GM19467 (cell line): ENCODE measurements at regions not wholly inside any gene's neighbourhood (a gene's known extent, or its start where the extent isn't known, plus 50 kb on each side); places are given as distances from the start of the nearest gene placed in this dataset.

Experiments
- ATAC-seq: cut with Tn5 transposase; IDR thresholded peaks from one replicate; pipeline ENCODE4 v1.9.1; 2021; ENCODE audit warnings: mild to moderate bottlenecking, moderate library complexity; ENCODE audit not compliant: unreplicated experiment

DNA sequence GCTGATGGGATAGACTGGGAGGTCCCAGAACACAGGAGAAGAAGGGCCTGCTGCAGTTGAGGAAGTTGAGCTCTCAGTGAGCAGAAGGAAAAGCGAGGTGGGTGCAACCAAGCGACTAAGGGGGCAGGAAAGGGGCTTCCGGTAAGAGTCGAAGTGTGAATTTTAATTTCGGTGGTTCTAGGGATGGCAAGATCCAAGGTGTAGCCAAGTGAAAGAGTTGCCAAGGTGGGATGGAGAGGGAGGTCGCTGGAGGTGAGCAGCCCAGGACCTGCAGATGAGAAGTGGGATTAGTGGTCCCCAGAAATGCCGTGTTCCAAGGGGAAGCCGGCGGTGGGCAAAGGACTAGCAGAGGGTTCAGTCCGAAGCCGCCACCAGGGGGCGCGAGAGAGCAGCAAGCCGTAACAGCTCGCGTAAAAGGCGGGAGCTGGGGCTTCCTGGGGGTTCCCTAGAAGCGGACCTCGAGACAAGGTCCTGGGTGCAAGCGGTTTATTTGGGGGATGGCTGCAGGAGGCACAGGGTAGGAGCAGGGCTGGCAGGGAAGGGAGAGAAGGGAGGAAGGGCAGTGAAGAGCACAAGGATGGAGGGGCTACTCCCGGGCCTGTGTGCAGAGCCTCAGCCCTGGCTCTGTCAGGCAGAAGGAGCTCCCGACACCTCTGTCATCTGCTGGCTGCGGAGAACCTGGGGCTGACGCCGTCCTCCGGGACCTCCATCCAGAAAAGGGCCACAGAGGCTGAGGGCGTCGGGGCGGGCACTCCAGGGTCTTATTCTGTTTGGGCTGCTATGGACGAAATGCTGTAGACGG lies 103.6 kb downstream of the PAX1 start:
- ATAC-seq, result no peak

DNA sequence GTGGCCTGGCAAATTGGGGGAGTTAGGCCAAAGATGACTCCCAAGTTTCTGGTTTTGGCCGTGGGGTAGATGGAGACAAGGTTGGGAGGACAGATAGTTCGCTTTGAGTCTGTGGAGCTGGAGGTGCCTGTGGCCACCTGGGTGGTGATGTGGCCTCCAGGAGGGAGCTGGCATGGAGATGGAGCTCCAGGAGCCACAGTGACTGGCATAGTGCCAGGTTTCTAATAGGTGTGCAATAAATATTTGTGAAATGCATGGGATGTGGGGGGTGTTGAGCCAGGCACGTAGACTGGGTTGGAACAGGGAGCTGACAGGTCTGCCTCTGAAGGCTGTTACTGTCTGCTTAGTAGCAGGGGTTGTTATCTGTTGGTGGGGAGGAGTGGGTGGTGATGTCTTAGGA lies 102.7 kb downstream of the PAX1 start:
- ATAC-seq, result no peak

DNA sequence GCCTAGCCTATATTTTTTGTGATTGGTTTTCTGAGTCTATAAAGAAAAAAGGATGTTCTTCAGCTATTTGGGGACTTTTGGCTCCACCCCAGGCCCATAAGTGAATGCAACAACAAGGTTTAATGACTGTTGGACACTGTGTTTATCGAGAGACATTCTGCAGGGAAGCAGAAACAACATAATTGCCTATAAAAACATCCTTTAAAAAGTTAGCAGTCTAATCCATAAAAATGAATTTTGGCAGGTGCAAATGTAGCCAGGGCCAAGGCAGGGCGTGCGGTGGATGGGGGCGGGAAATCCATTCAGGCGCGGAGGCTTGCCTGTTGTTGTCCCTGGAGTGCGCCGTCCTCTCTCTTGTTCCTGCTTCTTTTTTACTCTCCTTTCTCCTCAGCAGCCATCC lies 99.3 kb downstream of the PAX1 start:
- no peak for ATAC-seq

DNA sequence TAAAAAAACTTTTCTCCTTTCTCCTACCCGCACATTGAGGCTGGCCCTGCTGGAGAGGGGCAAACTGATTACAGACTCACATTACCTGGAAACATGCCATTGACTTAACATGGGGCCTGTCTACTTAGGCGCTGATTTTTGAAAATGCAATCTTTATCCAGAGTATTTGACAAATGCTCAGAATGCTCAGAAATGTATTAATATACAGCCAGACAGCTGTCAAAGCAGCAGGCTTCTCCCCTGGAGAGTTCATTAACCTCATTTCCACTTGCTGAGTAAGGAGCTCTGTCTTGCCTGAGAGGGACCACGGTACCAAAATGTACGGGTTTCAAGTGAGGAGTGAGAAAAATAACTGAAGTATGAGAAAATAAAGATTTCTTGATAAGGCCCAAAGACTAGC lies 95.7 kb downstream of the PAX1 start:
- no peak for ATAC-seq

DNA sequence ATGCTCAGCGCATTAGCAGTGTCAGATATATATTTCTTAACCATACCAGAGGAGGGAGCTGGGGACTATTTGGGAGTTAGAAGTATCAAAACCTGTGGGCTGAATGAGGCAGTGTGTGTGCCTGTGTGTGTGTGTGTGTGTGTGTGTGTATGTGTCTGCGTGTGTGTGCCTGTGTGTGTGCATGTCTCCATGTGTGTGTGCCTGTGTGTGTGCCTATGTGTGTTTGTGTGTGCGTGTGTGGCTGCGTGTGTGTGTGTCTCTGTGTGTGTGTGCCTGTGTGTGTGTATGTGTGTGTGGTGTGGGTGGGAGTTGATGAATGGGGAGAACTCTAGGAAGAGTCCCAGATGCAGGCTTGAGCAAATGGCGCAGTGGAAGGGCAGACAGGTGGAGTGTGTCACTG lies 92.9 kb downstream of the PAX1 start:
- no peak for ATAC-seq

DNA sequence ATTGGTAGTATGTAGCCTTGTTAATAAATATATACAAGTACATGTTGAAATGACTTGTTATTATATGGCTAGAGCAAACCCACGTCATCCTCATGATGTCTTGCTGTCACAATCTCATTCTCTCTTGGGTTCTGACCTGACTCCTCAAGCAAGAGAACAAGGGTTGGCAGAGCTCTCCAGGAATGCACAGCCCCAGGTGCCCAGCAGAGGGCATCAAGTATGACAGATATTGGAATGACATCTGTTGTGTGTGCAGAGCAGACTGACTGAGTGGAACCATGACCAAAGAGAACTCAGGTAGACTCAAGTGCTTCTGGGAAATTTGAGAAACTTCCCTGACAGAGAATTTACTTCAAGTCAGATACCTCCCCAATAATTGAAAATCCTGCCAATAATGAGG lies 90.6 kb downstream of the PAX1 start:
- no peak for ATAC-seq

DNA sequence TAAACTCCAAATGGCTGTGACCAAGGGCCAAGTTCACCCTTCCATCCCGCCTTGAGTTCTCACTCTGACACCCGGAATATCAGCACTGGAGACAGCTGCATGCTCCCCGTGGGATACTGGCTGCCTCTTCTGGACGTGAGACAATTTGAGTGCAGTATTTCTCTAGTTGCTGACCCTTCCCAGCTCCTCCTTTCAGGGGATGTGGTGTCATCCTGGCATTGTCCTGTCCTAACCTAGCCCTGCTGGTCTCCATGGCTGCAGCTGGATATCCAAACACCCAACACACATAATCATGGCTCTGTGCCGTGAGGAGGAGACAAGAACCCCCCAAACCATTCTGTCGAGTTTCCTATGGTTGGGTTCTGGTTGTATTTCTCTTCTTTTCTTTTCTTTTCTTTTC lies 82.6 kb downstream of the PAX1 start:
- ATAC-seq, result no peak

DNA sequence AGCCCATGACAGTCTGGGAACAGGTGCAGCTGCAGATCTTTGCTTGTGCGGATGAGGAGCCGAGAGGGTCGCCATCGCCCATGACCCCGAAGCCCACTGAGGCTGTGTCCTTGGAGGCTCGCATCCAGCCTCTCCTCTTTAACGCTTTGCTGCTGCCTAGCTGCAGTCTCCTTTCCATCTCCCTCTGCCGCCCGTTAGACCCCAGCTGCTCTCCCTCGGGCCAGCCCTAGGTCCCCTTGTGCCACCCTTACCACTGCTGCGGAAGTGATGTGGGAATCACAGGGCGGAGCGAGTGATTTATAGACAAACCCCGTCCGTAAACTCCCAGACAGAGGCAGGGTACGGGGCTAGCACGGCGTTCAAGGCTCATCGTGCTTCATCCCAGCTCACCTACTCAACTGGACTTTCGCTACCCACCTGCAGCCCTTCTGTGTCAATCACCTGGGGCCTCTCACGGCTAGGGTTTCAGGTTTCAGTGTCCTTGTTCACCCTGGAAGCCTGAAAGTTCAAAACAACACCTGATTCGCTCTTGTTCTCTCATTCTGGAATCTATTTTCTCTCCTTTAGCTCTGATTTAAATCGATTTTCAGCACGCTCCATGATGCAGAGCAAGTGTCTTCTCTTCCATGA lies 76.1 kb downstream of the PAX1 start:
- ATAC-seq, result no peak

DNA sequence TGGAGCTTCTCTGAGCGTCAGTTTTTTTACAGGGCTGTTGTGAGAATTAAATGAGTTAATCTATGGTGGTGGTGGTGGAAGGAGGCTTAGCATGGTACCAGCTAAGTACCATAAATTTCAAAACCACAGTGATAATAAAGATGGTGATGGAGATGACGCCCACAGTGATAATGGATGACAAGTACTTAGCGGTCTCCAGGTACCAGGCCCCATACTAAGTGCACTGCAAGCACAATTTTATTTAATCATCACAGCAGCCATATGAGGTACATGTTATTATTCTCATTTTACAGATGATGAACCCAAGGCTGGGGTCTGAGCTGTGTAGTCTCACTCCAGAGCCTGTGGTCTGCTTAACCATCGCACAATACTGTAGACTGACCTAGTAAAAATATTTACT lies 75.1 kb downstream of the PAX1 start:
- no peak for ATAC-seq
